Sigmoid colon (tissue), 4 donors: ENCODE measurements at regions not wholly inside any gene's neighbourhood (a gene's known extent, or its start where the extent isn't known, plus 50 kb on each side); places are given as distances from the start of the nearest gene placed in this dataset.

Experiments
- EP300 ChIP-seq, 4 donors: sonication (generic); formaldehyde crosslinking; IDR thresholded peaks; one replicate each; pipeline ENCODE4 v1.6.1; 2017; ENCODE audit warnings: antibody characterized with exemption in 4 of 4
- POLR2A ChIP-seq, 2 donors: fragments of 450-650 bp; IDR thresholded peaks; one replicate each; pipeline ENCODE4 v1.6.1; 2016; ENCODE audit warnings: antibody characterized with exemption in 2 of 2, mild to moderate bottlenecking in 2 of 2, moderate library complexity in 2 of 2
- POLR2AphosphoS5 ChIP-seq, 4 donors: sonication (generic); formaldehyde crosslinking; IDR thresholded peaks; one replicate each; pipeline ENCODE4 v1.6.1; 2017; ENCODE audit warnings: antibody characterized with exemption in 4 of 4
- TF ChIP-seq, protein P1 (sequence below), 4 experiments: fragments of 450-650 bp in 3 of 4; fragments of 200-600 bp in 1 of 4; IDR thresholded peaks; one replicate each; pipeline ENCODE4 v1.5.1; 2016 to 2019; ENCODE audit warnings: antibody characterized with exemption in 4 of 4, mild to moderate bottlenecking in 3 of 4, moderate library complexity in 2 of 4

DNA sequence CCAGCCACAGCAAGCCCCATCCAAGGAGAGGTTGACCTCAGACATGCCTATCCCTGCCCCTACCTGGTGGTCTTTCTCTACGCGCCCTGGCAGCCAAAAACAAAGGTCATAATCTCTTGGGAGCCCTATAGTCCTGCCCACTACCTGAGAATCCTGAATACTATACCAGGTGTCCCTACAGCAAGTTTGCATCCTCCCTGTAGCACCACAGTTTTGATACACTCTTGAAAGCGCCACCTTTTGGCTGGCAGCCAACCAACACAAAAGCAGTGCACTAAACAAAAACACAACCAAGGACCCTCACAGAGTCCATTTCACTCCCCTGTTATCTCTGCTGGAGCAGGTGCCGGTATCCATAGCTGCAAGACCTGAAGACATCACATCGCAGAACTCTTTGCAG is 523.8 kb upstream of the CPEB2 start:
- TF ChIP-seq POLR2A (IDR thresholded peaks at IDR 0.05) (no peak), EP300 (IDR thresholded peaks at IDR 0.05) (no peak), POLR2AphosphoS5 (IDR thresholded peaks at IDR 0.05) (no peak)
- TF ChIP-seq, protein P1, sequence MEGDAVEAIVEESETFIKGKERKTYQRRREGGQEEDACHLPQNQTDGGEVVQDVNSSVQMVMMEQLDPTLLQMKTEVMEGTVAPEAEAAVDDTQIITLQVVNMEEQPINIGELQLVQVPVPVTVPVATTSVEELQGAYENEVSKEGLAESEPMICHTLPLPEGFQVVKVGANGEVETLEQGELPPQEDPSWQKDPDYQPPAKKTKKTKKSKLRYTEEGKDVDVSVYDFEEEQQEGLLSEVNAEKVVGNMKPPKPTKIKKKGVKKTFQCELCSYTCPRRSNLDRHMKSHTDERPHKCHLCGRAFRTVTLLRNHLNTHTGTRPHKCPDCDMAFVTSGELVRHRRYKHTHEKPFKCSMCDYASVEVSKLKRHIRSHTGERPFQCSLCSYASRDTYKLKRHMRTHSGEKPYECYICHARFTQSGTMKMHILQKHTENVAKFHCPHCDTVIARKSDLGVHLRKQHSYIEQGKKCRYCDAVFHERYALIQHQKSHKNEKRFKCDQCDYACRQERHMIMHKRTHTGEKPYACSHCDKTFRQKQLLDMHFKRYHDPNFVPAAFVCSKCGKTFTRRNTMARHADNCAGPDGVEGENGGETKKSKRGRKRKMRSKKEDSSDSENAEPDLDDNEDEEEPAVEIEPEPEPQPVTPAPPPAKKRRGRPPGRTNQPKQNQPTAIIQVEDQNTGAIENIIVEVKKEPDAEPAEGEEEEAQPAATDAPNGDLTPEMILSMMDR (IDR thresholded peaks at IDR 0.05), result no peak
